PC-3 (cell line): ENCODE measurements at regions not wholly inside any gene's neighbourhood (a gene's known extent, or its start where the extent isn't known, plus 50 kb on each side); places are given as distances from the start of the nearest gene placed in this dataset.

Experiments
- EZH2 ChIP-seq: fragments of 300-600 bp; sonication (generic); IDR thresholded peaks from one replicate; pipeline ENCODE4 v1.6.1; 2017; ENCODE audit warnings: antibody characterized with exemption, mild to moderate bottlenecking, low read length; ENCODE audit not compliant: unreplicated experiment
- EZH2phosphoT487 ChIP-seq: fragments of 300-600 bp; sonication (generic); IDR thresholded peaks from 2 replicates; pipeline ENCODE4 v1.6.1; 2018; ENCODE audit warnings: mild to moderate bottlenecking, antibody characterized with exemption, low read length, borderline replicate concordance
- TF ChIP-seq, protein P1 (sequence below): fragments of 300-600 bp; sonication (generic); conservative IDR thresholded peaks from 2 replicates; pipeline ENCODE4 v1.5.1; 2017; ENCODE audit warnings: antibody characterized with exemption, low read depth, mild to moderate bottlenecking, low read length

DNA sequence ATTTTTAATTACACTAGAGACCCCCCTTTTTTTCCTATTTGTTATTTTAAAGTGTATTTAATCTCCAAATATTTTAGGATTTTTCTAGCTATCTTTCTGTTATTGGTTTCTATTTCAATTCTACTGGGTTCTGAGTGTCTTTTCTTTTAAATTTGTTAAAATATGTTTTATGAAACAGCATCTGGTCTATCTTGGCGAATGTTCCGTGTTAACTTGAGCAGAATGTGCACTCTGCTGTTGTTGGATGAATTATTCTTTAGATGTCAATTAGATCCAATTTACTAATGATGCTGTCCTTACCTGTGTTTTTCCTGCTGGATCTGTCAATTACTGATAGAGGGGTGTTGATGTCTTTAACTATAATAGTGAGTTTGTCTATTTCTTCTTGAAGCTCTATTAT is 462.0 kb upstream of the CNTN3 start:
- TF ChIP-seq, protein P1, sequence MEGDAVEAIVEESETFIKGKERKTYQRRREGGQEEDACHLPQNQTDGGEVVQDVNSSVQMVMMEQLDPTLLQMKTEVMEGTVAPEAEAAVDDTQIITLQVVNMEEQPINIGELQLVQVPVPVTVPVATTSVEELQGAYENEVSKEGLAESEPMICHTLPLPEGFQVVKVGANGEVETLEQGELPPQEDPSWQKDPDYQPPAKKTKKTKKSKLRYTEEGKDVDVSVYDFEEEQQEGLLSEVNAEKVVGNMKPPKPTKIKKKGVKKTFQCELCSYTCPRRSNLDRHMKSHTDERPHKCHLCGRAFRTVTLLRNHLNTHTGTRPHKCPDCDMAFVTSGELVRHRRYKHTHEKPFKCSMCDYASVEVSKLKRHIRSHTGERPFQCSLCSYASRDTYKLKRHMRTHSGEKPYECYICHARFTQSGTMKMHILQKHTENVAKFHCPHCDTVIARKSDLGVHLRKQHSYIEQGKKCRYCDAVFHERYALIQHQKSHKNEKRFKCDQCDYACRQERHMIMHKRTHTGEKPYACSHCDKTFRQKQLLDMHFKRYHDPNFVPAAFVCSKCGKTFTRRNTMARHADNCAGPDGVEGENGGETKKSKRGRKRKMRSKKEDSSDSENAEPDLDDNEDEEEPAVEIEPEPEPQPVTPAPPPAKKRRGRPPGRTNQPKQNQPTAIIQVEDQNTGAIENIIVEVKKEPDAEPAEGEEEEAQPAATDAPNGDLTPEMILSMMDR = no peak
- TF ChIP-seq EZH2 = no peak
- no peak for TF ChIP-seq EZH2phosphoT487
